ENCODE measurements at regions not wholly inside any gene's neighbourhood (a gene's known extent, or its start where the extent isn't known, plus 50 kb on each side); places are given as distances from the start of the nearest gene placed in this dataset.

GRCh38 chr7:89685287-89685686 lies 469.0 kb upstream of the STEAP1 start:
- H3K9me3 ChIP-seq (ENCODE audit: control insufficient read depth, insufficient read depth, low read length) = no peaks in the 10 kb centered on the region
- no peaks in the 10 kb centered on the region for H3K36me3 ChIP-seq (ENCODE audit: control insufficient read depth, low read length)
- H3K4me3 ChIP-seq (ENCODE audit: low read length) = no peak overlapping the region
- TF ChIP-seq CTCF (IDR thresholded peaks at IDR 0.05; ENCODE audit: low read depth, low read length, poor library complexity, severe bottlenecking) (no peak), EZH2phosphoT487 (IDR thresholded peaks at IDR 0.05; ENCODE audit: borderline replicate concordance, low read length) (no peak)
- H3K27me3 ChIP-seq (ENCODE audit: control insufficient read depth, low read length) = no peaks in the 10 kb centered on the region
- H4K20me1 ChIP-seq (ENCODE audit: control insufficient read depth, insufficient read depth, low read depth, low read length) = no peaks in the 10 kb centered on the region
- H3K27ac ChIP-seq (ENCODE audit: low read depth, low read length) = no peak overlapping the region
- no peaks in the 10 kb centered on the region for H3K9me2 ChIP-seq (replicated peaks; ENCODE audit: control insufficient read depth, low read length)
- no peaks in the 10 kb centered on the region for H3F3A ChIP-seq (ENCODE audit: control insufficient read depth, insufficient read depth)
- H3K4me2 ChIP-seq (ENCODE audit: low read length) = no peak overlapping the region
- no peaks in the 10 kb centered on the region for H3K4me1 ChIP-seq (ENCODE audit: control insufficient read depth, low read length)
- no peaks in the 10 kb centered on the region for H3K79me2 ChIP-seq (ENCODE audit: control insufficient read depth, low read length)

GRCh38 chr7:89687211-89687610 lies 467.1 kb upstream of the STEAP1 start:
- Histone ChIP-seq H3K4me1 (ENCODE audit: control insufficient read depth, low read length) (no peaks in the 10 kb centered on the region), H3F3A (ENCODE audit: control insufficient read depth, insufficient read depth) (no peaks in the 10 kb centered on the region), H3K4me2 (ENCODE audit: low read length) (no peak overlapping the region), H3K27me3 (ENCODE audit: control insufficient read depth, low read length) (no peaks in the 10 kb centered on the region), H4K20me1 (ENCODE audit: control insufficient read depth, insufficient read depth, low read depth, low read length) (no peaks in the 10 kb centered on the region), H3K9me2 (replicated peaks; ENCODE audit: control insufficient read depth, low read length) (no peaks in the 10 kb centered on the region), H3K4me3 (ENCODE audit: low read length) (no peak overlapping the region), H3K36me3 (ENCODE audit: control insufficient read depth, low read length) (no peaks in the 10 kb centered on the region), H3K27ac (ENCODE audit: low read depth, low read length) (no peak overlapping the region), H3K79me2 (ENCODE audit: control insufficient read depth, low read length) (no peaks in the 10 kb centered on the region), H3K9me3 (ENCODE audit: control insufficient read depth, insufficient read depth, low read length) (no peaks in the 10 kb centered on the region)
- no peak for TF ChIP-seq CTCF (IDR thresholded peaks at IDR 0.05; ENCODE audit: low read depth, low read length, poor library complexity, severe bottlenecking)
- TF ChIP-seq EZH2phosphoT487 (IDR thresholded peaks at IDR 0.05; ENCODE audit: borderline replicate concordance, low read length) = no peak

GRCh38 chr7:89695241-89695640 lies 459.0 kb upstream of the STEAP1 start:
- Histone ChIP-seq H3K9me2 (replicated peaks; ENCODE audit: control insufficient read depth, low read length) (no peaks in the 10 kb centered on the region), H3K27me3 (ENCODE audit: control insufficient read depth, low read length) (no peaks in the 10 kb centered on the region)

More at GRCh38 chr7:89695241-89695640, 459.0 kb upstream of the STEAP1 start:
- H3K4me1 ChIP-seq (ENCODE audit: control insufficient read depth, low read length) = no peaks in the 10 kb centered on the region
- no peaks in the 10 kb centered on the region for H3K36me3 ChIP-seq (ENCODE audit: control insufficient read depth, low read length)
- no peaks in the 10 kb centered on the region for H3K79me2 ChIP-seq (ENCODE audit: control insufficient read depth, low read length)
- no peak for TF ChIP-seq EZH2phosphoT487 (IDR thresholded peaks at IDR 0.05; ENCODE audit: borderline replicate concordance, low read length)
- no peak for TF ChIP-seq CTCF (IDR thresholded peaks at IDR 0.05; ENCODE audit: low read depth, low read length, poor library complexity, severe bottlenecking)
- no peak overlapping the region for H3K27ac ChIP-seq (ENCODE audit: low read depth, low read length)
- no peak overlapping the region for H3K4me2 ChIP-seq (ENCODE audit: low read length)
- no peak overlapping the region for H3K4me3 ChIP-seq (ENCODE audit: low read length)
- H3K9me3 ChIP-seq (ENCODE audit: control insufficient read depth, insufficient read depth, low read length) = no peaks in the 10 kb centered on the region
- H4K20me1 ChIP-seq (ENCODE audit: control insufficient read depth, insufficient read depth, low read depth, low read length) = no peaks in the 10 kb centered on the region
- no peaks in the 10 kb centered on the region for H3F3A ChIP-seq (ENCODE audit: control insufficient read depth, insufficient read depth)
